ENCODE measurements at regions not wholly inside any gene's neighbourhood (a gene's known extent, or its start where the extent isn't known, plus 50 kb on each side); places are given as distances from the start of the nearest gene placed in this dataset.
"Not testable (repeated sequence)": the region's sequence is repeated elsewhere in the genome, so short reads cannot be mapped to it uniquely, and the experiment has no call there.

DNA sequence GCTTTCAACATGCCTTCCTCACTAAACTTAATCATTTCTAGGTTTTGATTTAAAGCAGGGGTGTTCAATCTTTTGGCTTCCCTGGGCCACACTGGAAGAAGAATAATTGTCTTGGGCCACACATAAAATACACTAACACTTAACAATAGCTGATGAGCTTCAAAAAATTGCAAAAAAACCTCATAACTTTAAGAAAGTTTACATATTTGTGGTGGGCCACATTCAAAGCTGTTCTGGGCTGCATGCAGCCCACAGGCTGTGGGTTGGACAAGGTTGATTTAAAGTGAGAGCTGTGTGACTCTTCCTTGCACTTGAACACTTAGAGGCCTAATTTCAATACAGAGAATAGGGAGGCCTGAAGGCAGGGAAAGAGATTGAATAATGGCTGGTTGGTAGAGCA lies 598.3 kb downstream of the EFNA5 start:
- no peak for DNase-seq
- ATAC-seq: no peak

DNA sequence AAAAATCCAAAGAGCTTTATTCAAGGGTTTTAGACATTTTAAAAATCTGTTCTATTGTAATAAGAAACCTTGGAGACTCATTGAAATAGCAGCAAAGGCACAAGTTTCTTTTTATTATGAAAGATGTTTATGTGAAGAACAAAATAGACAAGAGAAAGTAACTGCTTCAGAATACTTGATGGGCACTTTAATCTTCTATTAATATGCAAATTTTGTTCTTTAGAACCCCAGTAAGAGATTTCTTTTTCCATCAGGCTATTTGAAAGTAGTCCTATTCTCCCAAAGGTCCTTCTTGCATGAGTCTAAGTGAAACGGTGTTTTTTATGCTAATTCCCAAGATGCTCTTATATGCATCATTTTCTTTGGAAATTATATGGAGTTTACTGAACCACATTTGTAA lies 602.0 kb downstream of the EFNA5 start:
- no peak for DNase-seq
- ATAC-seq: no peak

DNA sequence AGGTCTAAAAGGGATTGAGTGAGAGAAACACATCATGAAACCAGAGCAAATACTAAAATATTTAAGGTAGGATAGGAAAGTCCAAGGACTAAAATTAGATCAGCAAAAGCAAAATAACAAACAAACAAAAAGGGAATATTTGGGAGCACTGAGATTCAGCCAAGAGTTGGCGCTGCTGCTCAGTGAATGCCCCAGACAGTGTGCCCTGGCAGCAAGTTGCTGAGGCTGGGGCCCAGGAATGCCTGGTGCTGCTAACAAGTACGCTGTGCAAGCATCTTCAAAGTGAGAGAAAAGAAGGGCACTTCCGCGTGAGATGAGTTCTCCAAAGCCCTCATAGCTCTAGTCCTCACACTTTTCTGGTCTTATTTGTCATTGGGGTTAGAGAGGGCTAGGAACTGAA lies 603.3 kb downstream of the EFNA5 start:
- DNase-seq (no peak), ATAC-seq (no peak)

DNA sequence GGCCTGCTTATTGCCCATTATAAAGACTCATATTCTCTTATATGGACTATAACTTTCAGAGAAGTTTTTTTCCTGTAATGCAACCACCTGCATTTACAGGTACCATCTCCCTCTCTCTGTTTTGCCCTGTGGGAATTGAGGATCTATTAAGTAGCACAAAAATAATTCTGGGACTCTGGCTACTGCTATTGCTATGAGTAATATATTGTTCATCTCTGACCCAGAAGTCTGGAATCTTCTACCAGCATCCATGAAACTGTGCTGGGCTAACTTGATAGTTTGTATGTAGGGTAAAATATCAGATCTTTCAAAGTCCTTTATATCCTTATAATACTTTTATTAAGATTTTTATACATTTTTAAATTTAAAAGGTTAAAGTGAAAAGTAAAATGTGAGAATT lies 607.2 kb downstream of the EFNA5 start:
- DNase-seq: no peak
- no peak for ATAC-seq

DNA sequence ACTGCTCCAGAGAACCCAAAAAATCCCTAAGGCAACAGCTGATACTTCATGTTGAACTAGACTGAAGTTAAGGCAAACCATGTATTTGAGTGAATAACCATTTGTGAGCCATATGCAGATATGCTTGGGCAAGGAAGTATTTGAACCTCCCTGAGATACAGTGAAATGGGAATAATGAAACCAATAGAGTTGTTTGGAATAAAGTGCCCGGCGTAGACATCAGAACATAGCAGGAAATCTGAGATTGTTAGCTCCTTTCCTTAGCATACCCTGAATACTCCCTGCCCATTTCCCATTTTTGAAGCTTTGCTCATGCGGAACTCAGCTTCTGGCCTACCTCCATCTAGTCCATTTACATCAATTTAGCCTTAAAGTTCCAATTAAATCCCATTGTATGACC lies 611.9 kb downstream of the EFNA5 start:
- DNase-seq (no peak), ATAC-seq (no peak)

DNA sequence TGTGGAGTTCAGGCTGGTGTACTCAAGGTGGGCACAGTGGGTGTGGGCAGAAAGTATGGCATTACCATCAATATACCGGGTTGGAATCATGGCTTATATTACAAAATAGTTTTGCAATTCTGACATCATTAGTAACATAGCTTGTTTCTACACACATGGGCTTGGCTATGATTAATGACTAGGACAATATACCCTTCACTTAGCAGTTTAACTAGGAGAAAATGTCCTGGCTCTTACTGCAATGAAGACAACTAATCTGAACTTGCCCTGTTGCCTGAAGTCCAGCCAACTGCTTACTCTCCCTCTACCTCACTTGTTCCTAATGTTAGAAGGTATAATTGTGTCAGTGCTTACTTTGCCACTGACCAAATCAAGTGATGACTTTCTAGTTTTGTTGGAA lies 612.5 kb downstream of the EFNA5 start:
- DNase-seq (no peak), ATAC-seq (no peak)

DNA sequence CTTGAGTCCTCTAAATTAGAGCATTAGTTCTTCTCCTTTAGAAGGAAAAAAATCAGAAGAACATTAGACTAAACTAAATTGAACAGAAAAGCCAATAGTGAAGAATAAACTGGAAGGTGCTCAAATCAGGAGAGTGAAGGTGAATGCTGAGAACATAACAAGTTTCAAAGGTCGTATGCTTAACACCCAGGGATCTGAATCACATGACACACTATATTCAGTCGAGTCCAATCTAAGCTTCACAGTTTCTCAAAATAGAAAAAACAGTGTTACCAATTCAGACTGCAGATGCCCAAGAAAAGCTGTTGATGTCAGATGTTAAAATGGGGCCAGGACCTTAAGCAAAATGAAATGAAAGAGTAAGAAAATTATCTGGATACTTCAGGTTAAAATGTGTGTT lies 614.5 kb downstream of the EFNA5 start:
- ATAC-seq: no peak
- DNase-seq: no peak

DNA sequence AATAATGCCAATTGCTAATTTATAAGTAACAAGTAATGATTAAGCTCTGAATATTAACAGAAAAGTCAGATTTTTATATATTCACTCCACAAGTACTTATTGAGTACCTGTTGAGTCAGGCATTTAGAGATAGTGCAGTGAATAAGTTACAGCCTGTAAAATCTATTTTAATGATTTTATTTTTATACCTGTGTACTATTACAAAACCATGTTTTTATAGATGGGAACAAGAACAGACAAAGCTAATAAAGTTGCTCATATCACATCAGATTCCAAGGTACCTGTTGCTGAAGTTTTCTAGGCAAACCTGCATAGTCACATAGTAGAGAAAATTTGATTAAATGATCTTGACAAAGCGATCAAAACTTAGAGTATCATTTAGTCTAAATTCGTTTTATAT lies 623.7 kb downstream of the EFNA5 start:
- no peak for DNase-seq

DNA sequence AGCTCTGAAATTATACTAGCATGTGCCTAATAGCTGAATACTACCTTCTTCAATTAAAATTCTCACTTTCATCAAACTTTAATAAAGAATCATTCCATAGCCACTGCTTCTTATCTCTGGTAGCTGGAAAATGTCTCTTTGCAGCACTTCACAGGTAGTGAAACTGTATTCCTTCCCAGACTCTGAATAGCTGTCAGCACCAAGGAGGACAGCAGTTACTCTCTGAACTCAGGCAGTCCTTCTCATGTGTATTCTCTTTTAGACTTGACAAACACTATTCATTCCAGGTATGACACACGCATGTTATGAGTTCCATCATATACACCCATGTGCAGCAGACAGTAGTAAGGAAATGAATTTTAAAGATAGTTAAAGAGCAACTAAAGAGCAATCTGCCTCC lies 627.1 kb downstream of the EFNA5 start:
- DNase-seq (no peak), ATAC-seq (no peak)

More for the DNA sequence above, 623.7 kb downstream of the EFNA5 start:
- no peak for ATAC-seq

DNA sequence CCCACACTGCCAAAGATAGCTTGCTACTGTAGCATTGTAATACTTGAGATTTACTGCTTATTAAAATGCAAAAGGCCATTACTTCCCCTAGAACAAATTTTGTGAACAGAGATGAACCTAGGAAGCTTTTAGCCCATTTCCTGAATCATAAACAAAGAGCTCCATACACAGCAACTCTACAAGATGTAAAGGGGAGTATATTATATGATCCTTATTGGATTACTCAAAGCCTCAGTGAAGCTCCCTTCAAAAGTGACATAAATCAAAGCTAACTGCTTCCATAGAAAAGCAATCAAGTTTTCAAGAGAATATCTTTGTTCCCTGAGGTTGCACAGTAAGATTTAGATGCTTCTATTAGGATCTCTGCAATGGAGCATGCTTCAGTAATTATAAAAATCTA lies 629.8 kb downstream of the EFNA5 start:
- ATAC-seq: no peak
- no peak for DNase-seq

DNA sequence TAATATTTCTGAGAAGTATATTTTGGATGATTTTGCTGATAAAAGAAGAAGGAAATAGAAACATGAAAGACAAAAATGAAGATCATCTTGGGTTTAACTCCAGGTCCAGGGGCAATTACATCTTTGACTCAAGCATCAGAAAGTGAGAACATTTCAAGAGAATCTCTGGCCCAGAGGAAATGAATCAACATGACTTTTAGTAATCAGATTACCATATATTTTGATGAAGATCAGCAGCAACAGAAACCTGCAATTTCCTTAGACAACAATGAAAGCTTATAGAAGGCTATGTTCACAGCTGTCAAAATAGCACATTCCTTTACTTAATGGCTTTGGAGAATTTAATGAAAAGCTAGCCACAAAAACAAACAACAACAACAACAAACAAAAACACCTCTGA lies 638.1 kb downstream of the EFNA5 start:
- DNase-seq (no peak), ATAC-seq (no peak)

DNA sequence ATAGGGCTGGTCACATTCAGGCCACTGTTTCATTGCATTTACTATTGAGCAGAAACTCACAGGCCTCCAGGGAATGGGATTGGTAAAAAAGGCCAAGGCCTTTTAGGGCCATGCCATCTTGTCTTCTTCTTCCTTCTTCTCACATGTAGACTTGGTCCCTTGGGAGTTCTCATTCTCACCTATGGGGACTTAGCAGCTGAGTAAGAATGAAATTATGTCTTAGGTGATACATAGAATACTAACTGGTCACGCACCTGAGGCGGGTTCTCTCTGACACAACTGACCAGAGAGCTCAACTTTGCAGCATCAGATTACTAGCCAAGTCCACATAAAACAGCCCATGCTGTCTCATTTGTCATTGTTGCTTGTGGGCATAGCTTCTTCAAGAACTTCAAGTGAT lies 641.8 kb downstream of the EFNA5 start:
- ATAC-seq: no peak

DNA sequence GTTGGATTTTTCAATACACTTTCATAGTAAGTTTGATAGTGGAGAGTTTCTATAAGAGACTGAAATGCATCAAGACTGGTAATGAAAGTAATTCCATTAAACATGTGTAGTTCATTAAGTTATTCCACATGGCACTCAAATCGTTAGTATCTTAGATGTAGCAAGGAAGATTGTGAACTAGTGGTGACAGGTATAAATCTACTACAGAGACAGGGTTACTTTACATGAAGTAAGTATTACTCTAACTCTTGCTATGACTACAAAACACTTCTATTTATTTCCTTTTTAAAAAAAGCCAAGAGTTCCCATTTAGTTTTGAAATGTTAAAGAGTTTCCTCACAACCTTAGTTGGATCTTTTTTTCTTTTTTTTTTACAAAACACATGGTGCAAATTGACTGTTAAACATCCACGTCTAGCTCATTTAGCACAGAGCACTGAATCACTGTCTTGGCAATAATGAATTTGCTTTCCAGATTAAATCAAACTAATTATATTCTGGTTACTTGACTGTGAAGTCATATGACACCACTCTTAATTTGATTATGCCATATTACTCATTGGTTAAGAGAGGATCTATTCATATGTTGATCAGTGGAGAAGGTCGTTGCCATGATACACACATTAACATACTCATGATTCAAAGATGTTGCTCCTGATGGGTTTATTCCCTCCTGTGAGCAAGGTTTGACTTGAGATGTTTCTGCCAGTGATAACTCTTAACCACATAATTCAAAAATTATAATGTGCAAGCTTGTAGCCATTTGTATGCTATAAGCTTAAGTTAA lies 644.8 kb downstream of the EFNA5 start:
- DNase-seq: no peak

More for the DNA sequence above, 641.8 kb downstream of the EFNA5 start:
- DNase-seq: no peak

DNA sequence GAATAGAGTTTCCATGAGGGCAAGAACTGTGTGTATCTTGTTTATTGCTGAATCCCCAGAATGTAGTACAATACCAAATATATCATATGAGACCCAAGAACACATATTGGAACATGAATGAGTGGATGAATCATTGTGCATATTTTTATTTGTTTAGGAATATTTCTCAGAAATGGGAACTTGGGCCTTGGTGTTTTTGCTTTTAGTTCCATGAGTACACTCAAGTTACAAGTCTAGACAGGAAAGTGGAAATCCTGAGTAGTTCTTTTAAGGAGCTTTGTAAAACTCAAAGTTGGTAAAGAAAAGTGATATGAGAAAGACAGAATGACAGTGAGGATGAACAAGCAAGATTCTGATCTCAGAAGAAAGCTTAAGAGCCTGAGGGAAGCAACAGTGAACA lies 647.0 kb downstream of the EFNA5 start:
- no peak for ATAC-seq
- no peak for DNase-seq

More for the DNA sequence above, 644.8 kb downstream of the EFNA5 start:
- no peak for ATAC-seq

DNA sequence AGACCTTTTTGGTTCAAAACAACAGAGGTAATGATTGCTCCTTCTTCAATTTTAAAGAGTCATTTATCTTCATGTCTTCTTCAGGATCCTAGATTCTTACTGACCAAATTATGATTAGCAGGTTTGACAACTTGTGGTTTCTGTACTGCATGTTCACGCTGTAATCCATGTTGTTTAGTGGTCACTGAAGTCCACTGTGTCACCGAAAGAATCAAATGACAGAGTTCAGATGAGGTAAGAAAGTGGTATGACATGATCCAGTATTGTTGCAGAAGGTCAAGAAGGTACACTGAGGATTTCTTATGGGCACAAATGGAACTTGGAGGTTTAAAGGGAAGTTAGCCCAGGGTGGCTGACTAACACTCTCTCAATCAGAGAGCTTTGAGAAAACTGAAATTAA lies 649.2 kb downstream of the EFNA5 start:
- no peak for DNase-seq
- ATAC-seq: no peak

DNA sequence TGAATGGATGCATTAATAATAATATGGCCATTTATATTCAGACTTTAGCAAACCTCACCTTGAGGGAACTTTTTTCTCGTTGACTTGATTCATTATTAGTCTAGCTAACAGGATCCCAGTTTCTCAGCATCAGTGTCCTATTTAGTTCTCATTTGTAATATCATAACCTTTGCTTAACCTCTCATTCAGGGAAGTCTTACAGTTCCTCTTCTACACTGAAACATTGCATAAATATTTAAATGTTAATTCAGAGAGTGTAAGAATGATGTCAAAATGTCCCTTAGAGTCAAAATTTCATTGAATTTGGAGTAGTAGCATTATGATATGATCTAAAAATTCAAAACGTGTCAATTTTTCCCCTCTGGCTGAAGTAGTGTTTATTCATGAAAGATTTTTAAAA lies 650.1 kb downstream of the EFNA5 start:
- no peak for ATAC-seq

DNA sequence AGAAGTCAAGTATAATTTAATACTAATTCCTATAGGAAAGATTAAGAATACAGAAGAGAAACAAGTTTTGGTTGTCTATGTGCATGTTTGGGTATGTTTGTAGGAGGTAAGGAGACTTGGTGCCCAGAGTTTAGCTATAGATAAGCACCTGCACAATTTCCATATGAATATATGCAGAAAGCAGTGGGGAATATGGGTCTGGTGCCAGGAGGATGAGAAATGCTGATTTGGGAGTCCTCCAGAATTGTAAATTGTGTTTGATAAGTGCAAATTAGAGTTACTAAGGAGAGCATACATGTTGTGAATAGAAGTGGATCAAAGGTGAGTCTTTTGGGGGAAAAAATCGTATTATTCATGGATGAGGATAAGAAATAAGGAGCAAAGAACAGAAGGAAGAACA lies 653.1 kb downstream of the EFNA5 start:
- no peak for ATAC-seq
- no peak for DNase-seq

More for the DNA sequence above, 650.1 kb downstream of the EFNA5 start:
- no peak for DNase-seq

DNA sequence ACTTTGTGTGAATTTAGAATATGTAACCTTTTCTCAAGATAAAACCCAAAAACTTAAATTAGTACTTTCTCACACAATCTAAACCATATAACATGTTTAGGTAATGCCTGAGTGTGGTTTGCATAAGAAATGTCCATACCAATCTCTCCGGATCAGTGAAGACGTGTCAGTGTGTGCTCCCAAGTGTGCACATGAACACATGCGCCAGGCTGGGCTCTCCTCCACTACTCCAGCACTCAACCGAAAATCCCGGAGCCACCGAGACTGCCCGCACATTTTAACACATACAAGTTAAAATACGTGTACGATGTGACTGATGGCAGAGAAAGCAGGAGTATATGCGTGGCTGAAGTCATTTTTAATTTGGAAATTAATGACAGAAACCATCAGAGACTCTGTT lies 658.4 kb downstream of the EFNA5 start:
- ATAC-seq (no peak), DNase-seq (no peak)

DNA sequence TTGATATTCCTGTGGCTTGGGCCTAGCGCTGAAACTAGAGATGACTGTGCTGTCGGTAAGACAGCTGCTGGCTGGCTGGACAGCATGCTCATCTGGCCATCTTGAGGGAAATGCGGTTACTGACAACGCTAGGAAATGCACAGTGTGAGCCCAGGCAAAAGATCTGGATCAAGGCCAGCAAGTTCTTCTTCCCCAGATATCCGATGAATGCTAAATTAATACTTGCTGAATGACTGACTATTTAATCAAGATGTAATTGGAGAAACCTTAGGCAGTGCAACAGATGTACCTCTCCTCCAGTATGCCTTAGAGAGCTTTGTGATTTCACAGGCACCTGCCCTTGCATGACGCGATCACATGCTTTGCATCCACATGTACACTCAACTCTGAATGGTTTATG lies 659.1 kb downstream of the EFNA5 start:
- ATAC-seq (no peak), DNase-seq (no peak)

DNA sequence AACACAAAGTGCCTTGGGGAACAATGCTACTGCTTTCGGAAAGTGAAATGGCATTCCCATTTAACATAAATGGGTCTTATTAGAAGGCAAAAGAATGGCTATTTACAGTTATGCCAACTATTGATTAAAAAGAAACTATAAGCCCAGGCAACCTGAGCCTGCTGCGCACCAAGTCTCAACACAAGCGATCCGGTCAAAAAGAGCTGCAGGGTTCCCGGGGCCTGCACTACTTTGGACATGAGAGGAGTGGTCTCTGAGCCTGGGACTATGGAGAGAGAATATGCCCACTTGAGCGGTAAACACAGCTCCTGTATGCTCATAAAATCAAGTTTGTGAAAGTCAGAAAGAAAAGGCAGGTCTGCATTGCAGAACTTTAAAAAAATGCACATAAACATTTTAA lies 660.7 kb downstream of the EFNA5 start:
- DNase-seq (no peak), ATAC-seq (no peak)

DNA sequence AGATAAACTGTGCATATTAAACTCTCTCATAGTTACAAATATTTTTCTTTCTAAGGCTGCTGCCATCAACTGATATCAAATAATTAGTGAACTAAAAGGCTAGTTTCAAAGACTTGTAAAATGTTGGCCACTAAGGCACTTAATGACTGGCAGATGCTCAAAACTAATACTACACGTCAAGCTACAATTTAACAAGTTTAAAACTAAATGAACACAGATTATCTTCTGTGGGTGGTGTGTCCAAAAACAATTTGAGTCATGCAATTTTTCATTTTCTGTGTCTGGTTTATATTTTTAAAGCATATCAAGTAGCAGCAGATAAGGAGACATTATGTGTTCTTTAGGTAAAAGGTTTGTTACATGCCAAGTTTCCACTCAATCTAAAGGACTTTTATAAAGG lies 665.1 kb downstream of the EFNA5 start:
- no peak for ATAC-seq
- no peak for DNase-seq

DNA sequence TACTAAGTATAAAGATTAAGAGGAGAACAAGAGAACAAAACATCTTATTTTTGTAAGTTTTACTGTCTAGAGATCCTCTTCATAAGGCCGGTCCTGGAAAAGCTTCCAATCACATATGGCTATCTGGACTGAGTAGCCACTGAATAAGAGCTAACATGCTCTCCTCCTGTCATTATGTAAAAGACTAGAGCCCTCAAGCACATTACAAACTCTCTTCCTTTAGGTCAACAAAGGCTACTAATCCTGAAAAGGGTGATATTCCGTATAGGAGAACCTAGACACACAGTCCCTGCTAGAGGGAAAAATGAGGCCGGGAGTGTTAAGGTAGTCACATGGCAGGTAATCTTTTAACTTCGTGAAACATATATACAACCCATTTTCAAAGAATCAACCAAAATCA lies 665.6 kb downstream of the EFNA5 start:
- no peak for ATAC-seq

DNA sequence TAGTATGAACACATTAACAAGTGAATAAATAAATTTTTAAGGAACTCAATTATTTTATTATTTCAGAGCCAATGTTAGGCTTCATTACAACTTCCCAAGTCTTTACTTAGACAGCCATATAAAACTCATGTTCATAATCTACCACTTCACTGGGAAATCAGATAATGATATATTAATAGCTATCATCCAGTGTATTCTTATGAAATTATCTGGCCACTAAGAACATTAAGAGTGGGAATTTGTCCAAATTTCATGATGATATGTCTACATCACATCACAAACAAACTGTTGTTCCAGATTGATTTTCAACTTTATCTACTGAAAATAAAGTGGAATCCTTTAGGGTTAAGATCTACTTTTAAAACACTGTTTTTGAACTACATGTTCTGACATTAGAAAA lies 668.6 kb downstream of the EFNA5 start:
- ATAC-seq (no peak), DNase-seq (no peak)

More for the DNA sequence above, 665.6 kb downstream of the EFNA5 start:
- DNase-seq: no peak

DNA sequence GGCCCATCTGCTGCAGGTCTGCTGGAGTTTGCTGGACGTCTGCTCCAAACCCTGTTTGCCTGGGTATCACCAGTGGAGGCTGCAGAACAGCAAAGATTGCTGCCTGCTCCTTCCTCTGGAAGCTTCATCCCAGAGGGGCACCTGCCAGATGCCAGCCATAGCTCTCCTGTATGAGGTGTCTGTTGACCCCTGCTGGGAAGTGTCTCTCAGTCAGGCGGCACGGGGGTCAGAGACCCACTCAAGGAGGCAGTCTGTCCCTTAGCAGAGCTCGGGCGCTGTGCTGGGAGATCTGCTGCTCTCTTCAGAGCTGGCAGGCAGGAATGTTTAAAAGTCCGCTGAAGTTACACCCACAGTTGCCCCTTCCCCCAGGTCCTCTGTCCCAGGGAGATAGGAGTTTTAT lies 671.2 kb downstream of the EFNA5 start:
- not testable (repeated sequence) for ATAC-seq, DNase-seq

DNA sequence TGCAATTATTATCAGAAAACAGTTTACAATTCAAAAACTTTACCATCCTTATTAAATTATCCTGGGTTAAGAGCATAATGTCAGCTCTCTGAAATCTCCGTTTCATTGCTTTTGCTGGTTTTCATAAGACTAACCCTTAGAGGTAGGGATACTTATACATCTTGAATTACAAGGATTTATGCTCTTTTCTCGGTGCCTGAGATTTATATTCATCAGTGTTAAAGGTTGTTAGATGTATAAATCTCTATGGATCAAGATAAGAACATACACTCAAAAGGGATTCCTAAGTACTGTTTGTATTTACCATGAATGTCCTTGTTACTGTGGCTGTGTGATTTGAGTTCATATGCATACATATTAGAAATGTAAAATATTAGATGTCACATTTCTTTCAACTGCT lies 684.7 kb downstream of the EFNA5 start:
- ATAC-seq (no peak), DNase-seq (no peak)
